GM13977 (cell line): ENCODE measurements at regions not wholly inside any gene's neighbourhood (a gene's known extent, or its start where the extent isn't known, plus 50 kb on each side); places are given as distances from the start of the nearest gene placed in this dataset.

Experiments
- DNase-seq: peaks from one replicate; pipeline ENCODE4 v3.0.0; 2012; ENCODE audit warnings: low spot score
- in situ Hi-C: fragments of 300-500 bp; cut with MboI; formaldehyde crosslinking; loops from one replicate; pipeline ENCODE4 v1.12.0; 2022; ENCODE audit warnings: low sequenced_read_pairs, low pct_unique_long_range_greater_than_20kb, mixed read lengths, inconsistent platforms; ENCODE audit not compliant: unreplicated experiment
- TF ChIP-seq, protein P1 (sequence below): IDR thresholded peaks from 2 replicates; pipeline ENCODE4 v1.5.1; 2012; ENCODE audit warnings: mild to moderate bottlenecking, control low read depth; ENCODE audit not compliant: insufficient read depth; ENCODE audit errors: extremely low read depth, missing control alignments

GRCh38 chr5:113675166-113675565, 161.7 kb downstream of the YTHDC2 start:
- TF ChIP-seq, protein P1, sequence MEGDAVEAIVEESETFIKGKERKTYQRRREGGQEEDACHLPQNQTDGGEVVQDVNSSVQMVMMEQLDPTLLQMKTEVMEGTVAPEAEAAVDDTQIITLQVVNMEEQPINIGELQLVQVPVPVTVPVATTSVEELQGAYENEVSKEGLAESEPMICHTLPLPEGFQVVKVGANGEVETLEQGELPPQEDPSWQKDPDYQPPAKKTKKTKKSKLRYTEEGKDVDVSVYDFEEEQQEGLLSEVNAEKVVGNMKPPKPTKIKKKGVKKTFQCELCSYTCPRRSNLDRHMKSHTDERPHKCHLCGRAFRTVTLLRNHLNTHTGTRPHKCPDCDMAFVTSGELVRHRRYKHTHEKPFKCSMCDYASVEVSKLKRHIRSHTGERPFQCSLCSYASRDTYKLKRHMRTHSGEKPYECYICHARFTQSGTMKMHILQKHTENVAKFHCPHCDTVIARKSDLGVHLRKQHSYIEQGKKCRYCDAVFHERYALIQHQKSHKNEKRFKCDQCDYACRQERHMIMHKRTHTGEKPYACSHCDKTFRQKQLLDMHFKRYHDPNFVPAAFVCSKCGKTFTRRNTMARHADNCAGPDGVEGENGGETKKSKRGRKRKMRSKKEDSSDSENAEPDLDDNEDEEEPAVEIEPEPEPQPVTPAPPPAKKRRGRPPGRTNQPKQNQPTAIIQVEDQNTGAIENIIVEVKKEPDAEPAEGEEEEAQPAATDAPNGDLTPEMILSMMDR = no peak
- in situ Hi-C loops = loop anchor here (25.0 kb wide), 1 partner anchor 787 kb away; no protein-coding TSS in a partner anchor
- no peak for DNase-seq

DNA sequence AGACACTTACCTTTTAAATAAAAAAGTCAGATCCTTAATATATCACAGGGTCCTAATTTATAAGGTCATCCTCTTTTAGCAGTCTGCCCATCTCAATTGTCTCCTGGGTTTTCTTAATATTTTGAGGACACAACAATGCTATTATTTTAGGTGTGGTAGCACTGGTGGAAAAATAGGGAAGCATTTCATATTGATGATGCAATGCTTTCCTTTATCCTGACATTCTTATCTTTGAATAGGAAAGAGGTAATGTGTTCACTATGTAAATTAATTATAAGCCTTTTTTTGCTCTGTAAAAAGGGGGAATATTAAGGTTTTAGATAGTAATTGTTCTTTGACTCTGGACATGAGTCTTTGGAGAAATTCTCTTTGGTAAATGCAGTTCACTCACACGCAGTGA, 164.7 kb downstream of the YTHDC2 start:
- no peak for DNase-seq
- TF ChIP-seq, protein P1 = no peak
- in situ Hi-C loops = loop anchor here (25.0 kb wide), 1 partner anchor 784 kb away; no protein-coding TSS in a partner anchor

- in situ Hi-C loops = loop anchor here (25.0 kb wide), 1 partner anchor 783 kb away; no protein-coding TSS in a partner anchor
- TF ChIP-seq, protein P1 = peak; percentile 81
- peak; percentile 24 for DNase-seq
Measured at GRCh38 chr5:113678924-113679575, 165.6 kb downstream of the YTHDC2 start.

- TF ChIP-seq, protein P1 = no peak
- no peak for DNase-seq
- in situ Hi-C loops = loop anchor here (25.0 kb wide), 1 partner anchor 782 kb away; no protein-coding TSS in a partner anchor
Measured at GRCh38 chr5:113680534-113680933, 167.0 kb downstream of the YTHDC2 start.

GRCh38 chr5:113682497-113683136, 169.1 kb downstream of the YTHDC2 start:
- TF ChIP-seq, protein P1 = no peak
- no peak for DNase-seq
- in situ Hi-C loops = loop anchor here (25.0 kb wide), 1 partner anchor 780 kb away; no protein-coding TSS in a partner anchor

DNA sequence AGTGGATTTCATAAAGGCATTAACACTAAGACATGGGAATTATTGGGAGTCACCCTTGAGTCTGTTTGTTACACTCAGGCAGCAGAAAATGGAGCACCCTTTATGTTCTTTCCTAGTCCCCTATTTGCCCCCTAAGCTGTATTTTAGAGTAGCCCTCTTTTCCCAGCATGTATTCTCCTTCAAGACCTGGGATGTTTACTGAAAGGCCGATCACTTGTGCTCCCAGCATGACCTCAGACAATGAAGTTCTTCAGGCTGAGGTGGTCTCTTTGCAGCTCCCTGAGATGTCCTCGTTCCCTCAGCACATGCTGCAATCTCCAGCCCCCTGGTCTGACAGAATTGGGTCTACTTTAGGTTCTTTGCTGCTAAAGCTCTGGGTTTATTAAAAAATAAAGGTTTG, 169.7 kb downstream of the YTHDC2 start:
- no peak for DNase-seq
- TF ChIP-seq, protein P1 = no peak
- in situ Hi-C loops = loop anchor here (25.0 kb wide), 1 partner anchor 779 kb away; no protein-coding TSS in a partner anchor
